H9 (cell line): ENCODE measurements at regions not wholly inside any gene's neighbourhood (a gene's known extent, or its start where the extent isn't known, plus 50 kb on each side); places are given as distances from the start of the nearest gene placed in this dataset.

Experiments used
- DNase-seq: peaks from one replicate; pipeline ENCODE4 v3.0.0-alpha.2; 2017
- H2AFZ ChIP-seq: one replicate; pipeline ENCODE4 v1.6.1; 2013; ENCODE audit warnings: mild to moderate bottlenecking, low read length, control low read depth, moderate library complexity
- H2AK5ac ChIP-seq: 2 replicates; pipeline ENCODE4 v1.6.1; 2013; ENCODE audit warnings: low read length, control low read depth, mixed read lengths; ENCODE audit not compliant: insufficient read length
- H2BK120ac ChIP-seq: one replicate; pipeline ENCODE4 v1.6.1; 2013; ENCODE audit warnings: low read depth, mild to moderate bottlenecking, low read length, control low read depth, inconsistent platforms; ENCODE audit not compliant: poor library complexity, severe bottlenecking
- H2BK12ac ChIP-seq: 2 replicates; pipeline ENCODE4 v1.6.1; 2013; ENCODE audit warnings: low read length, control low read depth, mixed read lengths, low read depth; ENCODE audit not compliant: insufficient read length
- H2BK15ac ChIP-seq: 2 replicates; pipeline ENCODE4 v1.6.1; 2013; ENCODE audit warnings: low read depth, low read length, control low read depth
- H2BK20ac ChIP-seq: one replicate; pipeline ENCODE4 v1.6.1; 2013; ENCODE audit warnings: low read depth, mild to moderate bottlenecking, low read length, control low read depth, inconsistent platforms; ENCODE audit not compliant: poor library complexity, severe bottlenecking
- H2BK5ac ChIP-seq: 2 replicates; pipeline ENCODE4 v1.6.1; 2013; ENCODE audit warnings: low read length, control low read depth, mixed read lengths; ENCODE audit not compliant: insufficient read length
- H3K14ac ChIP-seq: 2 replicates; pipeline ENCODE4 v1.6.1; 2013; ENCODE audit warnings: low read length, control low read depth; ENCODE audit not compliant: insufficient read depth
- H3K18ac ChIP-seq: 2 replicates; pipeline ENCODE4 v1.6.1; 2013; ENCODE audit warnings: low read depth, mild to moderate bottlenecking, mixed read lengths, low read length, control low read depth; ENCODE audit not compliant: insufficient read length
- H3K23ac ChIP-seq: 2 replicates; pipeline ENCODE4 v1.6.1; 2013; ENCODE audit warnings: low read length, control low read depth, mixed read lengths, low read depth; ENCODE audit not compliant: insufficient read length
- H3K23me2 ChIP-seq: 2 replicates; pipeline ENCODE4 v1.6.1; 2013; ENCODE audit warnings: low read depth, mild to moderate bottlenecking, mixed read lengths, low read length, control low read depth; ENCODE audit not compliant: insufficient read length, poor library complexity, severe bottlenecking
- H3K27ac ChIP-seq: 2 replicates; pipeline ENCODE4 v1.5.1; 2013; ENCODE audit warnings: low read length, control low read depth, mixed read lengths, low read depth; ENCODE audit not compliant: insufficient read length
- H3K27me3 ChIP-seq: 2 replicates; pipeline ENCODE4 v1.6.1; 2013; ENCODE audit warnings: low read length, control low read depth, inconsistent platforms; ENCODE audit not compliant: insufficient read depth
- H3K4ac ChIP-seq: 2 replicates; pipeline ENCODE4 v1.6.1; 2013; ENCODE audit warnings: low read depth, mild to moderate bottlenecking, control low read depth, inconsistent platforms, low read length, moderate library complexity
- H3K4me1 ChIP-seq: 2 replicates; pipeline ENCODE4 v1.6.1; 2013; ENCODE audit warnings: low read length, control low read depth, inconsistent platforms; ENCODE audit not compliant: insufficient read depth
- H3K4me2 ChIP-seq: 2 replicates; pipeline ENCODE4 v1.6.1; 2013; ENCODE audit warnings: low read length, control low read depth, mixed read lengths; ENCODE audit not compliant: insufficient read length, insufficient read depth
- H3K56ac ChIP-seq: 2 replicates; pipeline ENCODE4 v1.6.1; 2013; ENCODE audit warnings: low read depth, mild to moderate bottlenecking, mixed read lengths, low read length, control low read depth; ENCODE audit not compliant: insufficient read length
- H3K79me1 ChIP-seq: 2 replicates; pipeline ENCODE4 v1.6.1; 2013; ENCODE audit warnings: low read depth, mild to moderate bottlenecking, moderate library complexity, low read length, control low read depth, inconsistent platforms; ENCODE audit not compliant: insufficient read depth, poor library complexity, severe bottlenecking
- H3K79me2 ChIP-seq: 2 replicates; pipeline ENCODE4 v1.6.1; 2013; ENCODE audit warnings: low read length, control low read depth, inconsistent platforms; ENCODE audit not compliant: insufficient read depth
- H3K9ac ChIP-seq: 2 replicates; pipeline ENCODE4 v1.6.1; 2013; ENCODE audit warnings: low read length, control low read depth, mixed read lengths; ENCODE audit not compliant: insufficient read length; ENCODE audit errors: extremely low read depth
- H3K9me3 ChIP-seq: one replicate; pipeline ENCODE4 v1.6.1; 2013; ENCODE audit warnings: low read depth, low read length, inconsistent platforms; ENCODE audit not compliant: control insufficient read depth
- H3T11ph ChIP-seq: one replicate; pipeline ENCODE4 v1.6.1; 2013; ENCODE audit warnings: mild to moderate bottlenecking, low read length, control low read depth, inconsistent platforms
- H4K20me1 ChIP-seq: one replicate; pipeline ENCODE4 v1.6.1; 2013; ENCODE audit not compliant: control insufficient read depth, insufficient read length, insufficient read depth
- H4K5ac ChIP-seq: 2 replicates; pipeline ENCODE4 v1.6.1; 2013; ENCODE audit warnings: low read depth, mild to moderate bottlenecking, mixed read lengths, low read length, control low read depth; ENCODE audit not compliant: insufficient read length
- H4K8ac ChIP-seq: replicated peaks from 2 replicates; pipeline ENCODE4 v1.6.1; 2013; ENCODE audit warnings: low read length, control low read depth, mixed read lengths, low read depth; ENCODE audit not compliant: insufficient read length
- H4K91ac ChIP-seq: 2 replicates; pipeline ENCODE4 v1.6.1; 2013; ENCODE audit warnings: low read depth, mild to moderate bottlenecking, moderate library complexity, mixed read lengths, low read length, control low read depth; ENCODE audit not compliant: insufficient read length
- H3K27ac Mint-ChIP-seq, 3 experiments: 2 replicates in 2 of 3; 3 replicates in 1 of 3; pipeline ENCODE4 v1.8.0; 2020 to 2021; ENCODE audit warnings: mixed read lengths in 3 of 3, mild to moderate bottlenecking in 1 of 3, moderate library complexity in 1 of 3
- H3K27me3 Mint-ChIP-seq: 2 replicates; pipeline ENCODE4 v1.8.0; 2021; ENCODE audit warnings: low read depth, mild to moderate bottlenecking, moderate library complexity, mixed read lengths
- H3K36me3 Mint-ChIP-seq, 3 experiments: 2 replicates in 2 of 3; 3 replicates in 1 of 3; pipeline ENCODE4 v1.8.0; 2020 to 2021; ENCODE audit warnings: low read depth in 3 of 3, mixed read lengths in 3 of 3; ENCODE audit not compliant: insufficient read depth in 1 of 3
- H3K4me1 Mint-ChIP-seq, 2 experiments: 2 replicates each; pipeline ENCODE4 v1.8.0; 2020; ENCODE audit warnings: mixed read lengths in 2 of 2
- H3K4me3 Mint-ChIP-seq, 2 experiments: 2 replicates in 1 of 2; 3 replicates in 1 of 2; pipeline ENCODE4 v1.8.0; 2020 to 2021; ENCODE audit warnings: mild to moderate bottlenecking in 2 of 2, mixed read lengths in 2 of 2, moderate library complexity in 1 of 2
- H3K9me3 Mint-ChIP-seq, 2 experiments: 2 replicates in 1 of 2; 3 replicates in 1 of 2; pipeline ENCODE4 v1.8.0; 2020; ENCODE audit warnings: mild to moderate bottlenecking in 2 of 2, mixed read lengths in 2 of 2, moderate library complexity in 1 of 2
- WGBS: extraction: QIAGEN DNeasy Blood & Tissue Kit; methylation state at CpG from one replicate; pipeline ENCODE4 v1.1.7; 2013; ENCODE audit warnings: missing lambda C conversion rate, low lambda C conversion rate, mixed read lengths; ENCODE audit not compliant: insufficient read length; ENCODE audit errors: extremely low coverage; 5-methylcytosine and 5-hydroxymethylcytosine counted together
- TF ChIP-seq, protein P1 (sequence below): fragments of 200-600 bp; sonication (generic); conservative IDR thresholded peaks from 3 replicates; pipeline ENCODE4 v1.8.0; 2021; ENCODE audit warnings: antibody characterized with exemption, mild to moderate bottlenecking

DNA sequence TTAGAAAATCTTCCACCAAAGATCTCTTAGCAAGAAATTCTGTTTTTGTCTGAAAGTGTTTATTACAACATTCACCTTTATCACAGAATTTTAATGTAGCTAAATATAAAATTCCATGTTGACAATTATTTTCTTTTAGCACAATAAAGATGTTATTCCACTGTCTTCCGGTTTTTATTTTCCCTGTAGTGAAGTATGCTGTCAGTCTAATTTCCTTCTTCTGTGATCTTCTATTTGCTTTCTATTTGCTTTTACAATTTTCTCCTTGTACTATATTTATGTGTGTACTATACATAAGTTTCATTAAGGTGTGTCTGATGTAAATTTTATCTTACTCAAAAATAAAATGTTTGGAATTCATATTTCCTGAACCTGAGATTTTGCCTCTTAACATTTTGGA, 117.5 kb upstream of the PPP2R3A start:
- Histone ChIP-seq H3K9me3 (no peaks in the 10 kb centered on the region), H2BK5ac (no peak overlapping the region), H2BK12ac (no peak overlapping the region), H3K18ac (no peak overlapping the region), H4K91ac (no peak overlapping the region), H2BK120ac (no peak overlapping the region), H2BK15ac (no peak overlapping the region), H3K27me3 (no peaks in the 10 kb centered on the region), H3K56ac (no peak overlapping the region), H3K79me2 (no peaks in the 10 kb centered on the region), H3K9ac (no peak overlapping the region), H3K4ac (no peak overlapping the region), H4K20me1 (no peaks in the 10 kb centered on the region), H3K79me1 (no peaks in the 10 kb centered on the region), H3K4me2 (no peak overlapping the region), H2BK20ac (no peak overlapping the region), H3K23ac (no peak overlapping the region), H2AK5ac (no peak overlapping the region), H3T11ph (no peak overlapping the region), H3K23me2 (no peaks in the 10 kb centered on the region), H3K27ac (no peak overlapping the region), H3K14ac (no peak overlapping the region), H4K8ac (no peak overlapping the region), H4K5ac (no peak overlapping the region), H3K4me1 (no peaks in the 10 kb centered on the region), H2AFZ (no peak overlapping the region)
- no peaks in the 10 kb centered on the region for H3K27me3 Mint-ChIP-seq
- WGBS = no CpG with 5 or more reads among the region's 1 CpG
- peaks cover 6 to 13% of the 10 kb centered on the region in 2 experiments for H3K9me3 Mint-ChIP-seq
- TF ChIP-seq, protein P1, sequence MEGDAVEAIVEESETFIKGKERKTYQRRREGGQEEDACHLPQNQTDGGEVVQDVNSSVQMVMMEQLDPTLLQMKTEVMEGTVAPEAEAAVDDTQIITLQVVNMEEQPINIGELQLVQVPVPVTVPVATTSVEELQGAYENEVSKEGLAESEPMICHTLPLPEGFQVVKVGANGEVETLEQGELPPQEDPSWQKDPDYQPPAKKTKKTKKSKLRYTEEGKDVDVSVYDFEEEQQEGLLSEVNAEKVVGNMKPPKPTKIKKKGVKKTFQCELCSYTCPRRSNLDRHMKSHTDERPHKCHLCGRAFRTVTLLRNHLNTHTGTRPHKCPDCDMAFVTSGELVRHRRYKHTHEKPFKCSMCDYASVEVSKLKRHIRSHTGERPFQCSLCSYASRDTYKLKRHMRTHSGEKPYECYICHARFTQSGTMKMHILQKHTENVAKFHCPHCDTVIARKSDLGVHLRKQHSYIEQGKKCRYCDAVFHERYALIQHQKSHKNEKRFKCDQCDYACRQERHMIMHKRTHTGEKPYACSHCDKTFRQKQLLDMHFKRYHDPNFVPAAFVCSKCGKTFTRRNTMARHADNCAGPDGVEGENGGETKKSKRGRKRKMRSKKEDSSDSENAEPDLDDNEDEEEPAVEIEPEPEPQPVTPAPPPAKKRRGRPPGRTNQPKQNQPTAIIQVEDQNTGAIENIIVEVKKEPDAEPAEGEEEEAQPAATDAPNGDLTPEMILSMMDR = no peak
- H3K4me3 Mint-ChIP-seq = no peak overlapping the region
- H3K36me3 Mint-ChIP-seq = peaks cover 0 to 11% (median 3%) of the 10 kb centered on the region in 3 experiments; a peak in 4 of 7 replicates
- peaks cover 4 to 5% of the 10 kb centered on the region in 2 experiments for H3K4me1 Mint-ChIP-seq
- no peak overlapping the region for H3K27ac Mint-ChIP-seq
- DNase-seq = no peak
